Neural cell (in vitro differentiated cells): ENCODE measurements at regions not wholly inside any gene's neighbourhood (a gene's known extent, or its start where the extent isn't known, plus 50 kb on each side); places are given as distances from the start of the nearest gene placed in this dataset.
A peak's percentile ranks its signal among the peaks of the same experiment; 100 is the strongest.

Experiments used
- EP300 ChIP-seq: fragments of 450-650 bp; conservative IDR thresholded peaks from 2 replicates; pipeline ENCODE4 v1.6.1; 2014; ENCODE audit warnings: antibody characterized with exemption, mild to moderate bottlenecking, moderate library complexity; ENCODE audit not compliant: poor library complexity, severe bottlenecking
- EZH2 ChIP-seq: fragments of 200-600, 300-800 bp; shearing (Covaris generic), sonication (generic); IDR thresholded peaks from 2 replicates; pipeline ENCODE4 v1.6.1; 2014; ENCODE audit warnings: antibody characterized with exemption, low read length, borderline replicate concordance, mild to moderate bottlenecking; ENCODE audit not compliant: insufficient read depth, poor library complexity, severe bottlenecking
- MXI1 ChIP-seq: fragments of 450-650 bp; conservative IDR thresholded peaks from 2 replicates; pipeline ENCODE4 v1.6.1; 2014; ENCODE audit warnings: antibody characterized with exemption, mild to moderate bottlenecking; ENCODE audit not compliant: poor library complexity, severe bottlenecking
- POLR2AphosphoS5 ChIP-seq: IDR thresholded peaks from 2 replicates; pipeline ENCODE4 v1.6.1; 2012
- RAD21 ChIP-seq: fragments of 450-650 bp; conservative IDR thresholded peaks from 2 replicates; pipeline ENCODE4 v1.6.1; 2014; ENCODE audit warnings: antibody characterized with exemption, mild to moderate bottlenecking, moderate library complexity
- SMC3 ChIP-seq: fragments of 450-650 bp; conservative IDR thresholded peaks from 2 replicates; pipeline ENCODE4 v1.6.1; 2014; ENCODE audit warnings: antibody characterized with exemption, mild to moderate bottlenecking, moderate library complexity; ENCODE audit not compliant: poor library complexity
- TF ChIP-seq, protein P1 (sequence below): fragments of 450-650 bp; IDR thresholded peaks from 2 replicates; pipeline ENCODE4 v1.5.1; 2014; ENCODE audit warnings: antibody characterized with exemption, mild to moderate bottlenecking, moderate library complexity; ENCODE audit not compliant: poor library complexity, severe bottlenecking
- TF ChIP-seq, protein P2 (sequence below): IDR thresholded peaks from 2 replicates; pipeline ENCODE4 v1.6.1; 2012; ENCODE audit warnings: borderline replicate concordance

DNA sequence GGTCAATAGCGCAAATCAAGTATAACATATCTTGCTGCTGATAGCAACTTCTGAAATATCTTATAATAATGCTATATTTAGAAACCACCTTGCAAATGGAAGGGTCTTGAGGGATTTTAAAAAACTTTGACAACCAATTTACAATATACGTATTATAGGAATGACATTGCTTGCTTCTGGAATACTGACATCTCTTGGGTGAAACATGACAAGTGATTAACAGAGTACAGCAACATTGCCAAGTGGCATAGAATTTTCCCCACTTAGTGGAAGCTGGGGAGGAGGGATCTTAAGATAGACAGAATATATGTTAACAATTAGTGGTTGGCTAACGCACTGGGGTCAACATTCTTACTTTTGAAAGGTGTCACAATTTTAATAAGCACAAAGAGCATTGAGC, 133.6 kb upstream of the TMEFF2 start:
- TF ChIP-seq, protein P1, sequence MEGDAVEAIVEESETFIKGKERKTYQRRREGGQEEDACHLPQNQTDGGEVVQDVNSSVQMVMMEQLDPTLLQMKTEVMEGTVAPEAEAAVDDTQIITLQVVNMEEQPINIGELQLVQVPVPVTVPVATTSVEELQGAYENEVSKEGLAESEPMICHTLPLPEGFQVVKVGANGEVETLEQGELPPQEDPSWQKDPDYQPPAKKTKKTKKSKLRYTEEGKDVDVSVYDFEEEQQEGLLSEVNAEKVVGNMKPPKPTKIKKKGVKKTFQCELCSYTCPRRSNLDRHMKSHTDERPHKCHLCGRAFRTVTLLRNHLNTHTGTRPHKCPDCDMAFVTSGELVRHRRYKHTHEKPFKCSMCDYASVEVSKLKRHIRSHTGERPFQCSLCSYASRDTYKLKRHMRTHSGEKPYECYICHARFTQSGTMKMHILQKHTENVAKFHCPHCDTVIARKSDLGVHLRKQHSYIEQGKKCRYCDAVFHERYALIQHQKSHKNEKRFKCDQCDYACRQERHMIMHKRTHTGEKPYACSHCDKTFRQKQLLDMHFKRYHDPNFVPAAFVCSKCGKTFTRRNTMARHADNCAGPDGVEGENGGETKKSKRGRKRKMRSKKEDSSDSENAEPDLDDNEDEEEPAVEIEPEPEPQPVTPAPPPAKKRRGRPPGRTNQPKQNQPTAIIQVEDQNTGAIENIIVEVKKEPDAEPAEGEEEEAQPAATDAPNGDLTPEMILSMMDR = no peak
- TF ChIP-seq RAD21 (no peak), MXI1 (no peak), POLR2AphosphoS5 (peak; percentile 99), SMC3 (no peak), EP300 (peak; percentile 97), EZH2 (no peak)
- TF ChIP-seq, protein P2, sequence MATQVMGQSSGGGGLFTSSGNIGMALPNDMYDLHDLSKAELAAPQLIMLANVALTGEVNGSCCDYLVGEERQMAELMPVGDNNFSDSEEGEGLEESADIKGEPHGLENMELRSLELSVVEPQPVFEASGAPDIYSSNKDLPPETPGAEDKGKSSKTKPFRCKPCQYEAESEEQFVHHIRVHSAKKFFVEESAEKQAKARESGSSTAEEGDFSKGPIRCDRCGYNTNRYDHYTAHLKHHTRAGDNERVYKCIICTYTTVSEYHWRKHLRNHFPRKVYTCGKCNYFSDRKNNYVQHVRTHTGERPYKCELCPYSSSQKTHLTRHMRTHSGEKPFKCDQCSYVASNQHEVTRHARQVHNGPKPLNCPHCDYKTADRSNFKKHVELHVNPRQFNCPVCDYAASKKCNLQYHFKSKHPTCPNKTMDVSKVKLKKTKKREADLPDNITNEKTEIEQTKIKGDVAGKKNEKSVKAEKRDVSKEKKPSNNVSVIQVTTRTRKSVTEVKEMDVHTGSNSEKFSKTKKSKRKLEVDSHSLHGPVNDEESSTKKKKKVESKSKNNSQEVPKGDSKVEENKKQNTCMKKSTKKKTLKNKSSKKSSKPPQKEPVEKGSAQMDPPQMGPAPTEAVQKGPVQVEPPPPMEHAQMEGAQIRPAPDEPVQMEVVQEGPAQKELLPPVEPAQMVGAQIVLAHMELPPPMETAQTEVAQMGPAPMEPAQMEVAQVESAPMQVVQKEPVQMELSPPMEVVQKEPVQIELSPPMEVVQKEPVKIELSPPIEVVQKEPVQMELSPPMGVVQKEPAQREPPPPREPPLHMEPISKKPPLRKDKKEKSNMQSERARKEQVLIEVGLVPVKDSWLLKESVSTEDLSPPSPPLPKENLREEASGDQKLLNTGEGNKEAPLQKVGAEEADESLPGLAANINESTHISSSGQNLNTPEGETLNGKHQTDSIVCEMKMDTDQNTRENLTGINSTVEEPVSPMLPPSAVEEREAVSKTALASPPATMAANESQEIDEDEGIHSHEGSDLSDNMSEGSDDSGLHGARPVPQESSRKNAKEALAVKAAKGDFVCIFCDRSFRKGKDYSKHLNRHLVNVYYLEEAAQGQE = peak; percentile 99
